ENCODE measurements at regions not wholly inside any gene's neighbourhood (a gene's known extent, or its start where the extent isn't known, plus 50 kb on each side); places are given as distances from the start of the nearest gene placed in this dataset.
"Not testable (repeated sequence)": the region's sequence is repeated elsewhere in the genome, so short reads cannot be mapped to it uniquely, and the experiment has no call there.

- H3K4me3 ChIP-seq (ENCODE audit: low read depth in 1 of 3, low read length in 3 of 3); H3K36me3 ChIP-seq (ENCODE audit: control insufficient read depth in 4 of 4, insufficient read depth in 3 of 4, low read depth in 1 of 4, low read length in 3 of 4); H3K4me1 ChIP-seq (ENCODE audit: control insufficient read depth in 4 of 4, insufficient read depth in 4 of 4, low read length in 3 of 4); H3K9me3 ChIP-seq (ENCODE audit: control insufficient read depth in 4 of 4, low read length in 3 of 4); H3K27me3 ChIP-seq (ENCODE audit: control insufficient read depth in 4 of 4, insufficient read depth in 4 of 4, low read length in 3 of 4); DNase-seq (ENCODE audit: low spot score); H3K9ac ChIP-seq (ENCODE audit: low read depth in 1 of 2, low read length in 2 of 2); H3K27ac ChIP-seq (ENCODE audit: low read depth in 1 of 2, low read length in 2 of 2): not testable (repeated sequence)
- 84% methylated on average over 1 of the region's 2 CpGs for WGBS
These were observed 150.6 kb upstream of the ANKRD20A1 start for GRCh38 chr9:67708109-67708508.

GRCh38 chr9:67711429-67711828, 147.3 kb upstream of the ANKRD20A1 start:
- H3K9me3 ChIP-seq (ENCODE audit: control insufficient read depth in 4 of 4, low read length in 3 of 4); H3K27me3 ChIP-seq (ENCODE audit: control insufficient read depth in 4 of 4, insufficient read depth in 4 of 4, low read length in 3 of 4); H3K9ac ChIP-seq (ENCODE audit: low read depth in 1 of 2, low read length in 2 of 2); H3K4me3 ChIP-seq (ENCODE audit: low read depth in 1 of 3, low read length in 3 of 3); H3K27ac ChIP-seq (ENCODE audit: low read depth in 1 of 2, low read length in 2 of 2); H3K36me3 ChIP-seq (ENCODE audit: control insufficient read depth in 4 of 4, insufficient read depth in 3 of 4, low read depth in 1 of 4, low read length in 3 of 4); DNase-seq (ENCODE audit: low spot score); H3K4me1 ChIP-seq (ENCODE audit: control insufficient read depth in 4 of 4, insufficient read depth in 4 of 4, low read length in 3 of 4): not testable (repeated sequence)
- WGBS = 14% methylated on average over 17 of the region's 32 CpGs

GRCh38 chr9:67711931-67712330, 146.8 kb upstream of the ANKRD20A1 start:
- not testable (repeated sequence) for H3K9ac ChIP-seq (ENCODE audit: low read depth in 1 of 2, low read length in 2 of 2); H3K4me1 ChIP-seq (ENCODE audit: control insufficient read depth in 4 of 4, insufficient read depth in 4 of 4, low read length in 3 of 4); H3K9me3 ChIP-seq (ENCODE audit: control insufficient read depth in 4 of 4, low read length in 3 of 4); H3K27me3 ChIP-seq (ENCODE audit: control insufficient read depth in 4 of 4, insufficient read depth in 4 of 4, low read length in 3 of 4); H3K4me3 ChIP-seq (ENCODE audit: low read depth in 1 of 3, low read length in 3 of 3); H3K27ac ChIP-seq (ENCODE audit: low read depth in 1 of 2, low read length in 2 of 2); H3K36me3 ChIP-seq (ENCODE audit: control insufficient read depth in 4 of 4, insufficient read depth in 3 of 4, low read depth in 1 of 4, low read length in 3 of 4)
- peak; percentile 4 for DNase-seq (ENCODE audit: low spot score)
- 67% methylated on average over 8 of the region's 10 CpGs for WGBS

GRCh38 chr9:67712956-67713355, 145.8 kb upstream of the ANKRD20A1 start:
- not testable (repeated sequence) for DNase-seq (ENCODE audit: low spot score); H3K27ac ChIP-seq (ENCODE audit: low read depth in 1 of 2, low read length in 2 of 2); H3K4me3 ChIP-seq (ENCODE audit: low read depth in 1 of 3, low read length in 3 of 3)

GRCh38 chr9:67717830-67718388, 140.8 kb upstream of the ANKRD20A1 start:
- not testable (repeated sequence) for H3K9me3 ChIP-seq (ENCODE audit: control insufficient read depth in 4 of 4, low read length in 3 of 4); H3K27me3 ChIP-seq (ENCODE audit: control insufficient read depth in 4 of 4, insufficient read depth in 4 of 4, low read length in 3 of 4); H3K4me3 ChIP-seq (ENCODE audit: low read depth in 1 of 3, low read length in 3 of 3); H3K36me3 ChIP-seq (ENCODE audit: control insufficient read depth in 4 of 4, insufficient read depth in 3 of 4, low read depth in 1 of 4, low read length in 3 of 4); DNase-seq (ENCODE audit: low spot score); H3K4me1 ChIP-seq (ENCODE audit: control insufficient read depth in 4 of 4, insufficient read depth in 4 of 4, low read length in 3 of 4); H3K9ac ChIP-seq (ENCODE audit: low read depth in 1 of 2, low read length in 2 of 2); H3K27ac ChIP-seq (ENCODE audit: low read depth in 1 of 2, low read length in 2 of 2)
- WGBS = 16% methylated on average over 10 of the region's 28 CpGs

More at GRCh38 chr9:67712956-67713355, 145.8 kb upstream of the ANKRD20A1 start:
- H3K9me3 ChIP-seq (ENCODE audit: control insufficient read depth in 4 of 4, low read length in 3 of 4); H3K36me3 ChIP-seq (ENCODE audit: control insufficient read depth in 4 of 4, insufficient read depth in 3 of 4, low read depth in 1 of 4, low read length in 3 of 4); H3K4me1 ChIP-seq (ENCODE audit: control insufficient read depth in 4 of 4, insufficient read depth in 4 of 4, low read length in 3 of 4); H3K9ac ChIP-seq (ENCODE audit: low read depth in 1 of 2, low read length in 2 of 2); H3K27me3 ChIP-seq (ENCODE audit: control insufficient read depth in 4 of 4, insufficient read depth in 4 of 4, low read length in 3 of 4): not testable (repeated sequence)
- WGBS = 54% methylated on average over 3 of the region's 9 CpGs

- H3K9ac ChIP-seq (ENCODE audit: low read depth in 1 of 2, low read length in 2 of 2) = not testable (repeated sequence)
These were observed 138.2 kb upstream of the ANKRD20A1 start for GRCh38 chr9:67720491-67720890.

GRCh38 chr9:67722460-67723090, 136.2 kb upstream of the ANKRD20A1 start:
- not testable (repeated sequence) for H3K4me1 ChIP-seq (ENCODE audit: control insufficient read depth in 4 of 4, insufficient read depth in 4 of 4, low read length in 3 of 4); H3K9me3 ChIP-seq (ENCODE audit: control insufficient read depth in 4 of 4, low read length in 3 of 4); H3K36me3 ChIP-seq (ENCODE audit: control insufficient read depth in 4 of 4, insufficient read depth in 3 of 4, low read depth in 1 of 4, low read length in 3 of 4); H3K27me3 ChIP-seq (ENCODE audit: control insufficient read depth in 4 of 4, insufficient read depth in 4 of 4, low read length in 3 of 4); H3K4me3 ChIP-seq (ENCODE audit: low read depth in 1 of 3, low read length in 3 of 3); H3K27ac ChIP-seq (ENCODE audit: low read depth in 1 of 2, low read length in 2 of 2); DNase-seq (ENCODE audit: low spot score); H3K9ac ChIP-seq (ENCODE audit: low read depth in 1 of 2, low read length in 2 of 2)
- whole genome bisulfite sequencing = no CpG with 5 or more reads among the region's 41 CpGs

More at GRCh38 chr9:67720491-67720890, 138.2 kb upstream of the ANKRD20A1 start:
- H3K4me1 ChIP-seq (ENCODE audit: control insufficient read depth in 4 of 4, insufficient read depth in 4 of 4, low read length in 3 of 4); H3K4me3 ChIP-seq (ENCODE audit: low read depth in 1 of 3, low read length in 3 of 3); H3K27ac ChIP-seq (ENCODE audit: low read depth in 1 of 2, low read length in 2 of 2); H3K27me3 ChIP-seq (ENCODE audit: control insufficient read depth in 4 of 4, insufficient read depth in 4 of 4, low read length in 3 of 4); H3K36me3 ChIP-seq (ENCODE audit: control insufficient read depth in 4 of 4, insufficient read depth in 3 of 4, low read depth in 1 of 4, low read length in 3 of 4); H3K9me3 ChIP-seq (ENCODE audit: control insufficient read depth in 4 of 4, low read length in 3 of 4): not testable (repeated sequence)
- WGBS = 68% methylated on average over 15 of the region's 16 CpGs
- peak; percentile 14 for DNase-seq (ENCODE audit: low spot score)

GRCh38 chr9:67723185-67723584, 135.5 kb upstream of the ANKRD20A1 start:
- not testable (repeated sequence) for H3K27me3 ChIP-seq (ENCODE audit: control insufficient read depth in 4 of 4, insufficient read depth in 4 of 4, low read length in 3 of 4); H3K4me3 ChIP-seq (ENCODE audit: low read depth in 1 of 3, low read length in 3 of 3); H3K36me3 ChIP-seq (ENCODE audit: control insufficient read depth in 4 of 4, insufficient read depth in 3 of 4, low read depth in 1 of 4, low read length in 3 of 4); DNase-seq (ENCODE audit: low spot score); H3K27ac ChIP-seq (ENCODE audit: low read depth in 1 of 2, low read length in 2 of 2); H3K9me3 ChIP-seq (ENCODE audit: control insufficient read depth in 4 of 4, low read length in 3 of 4); H3K4me1 ChIP-seq (ENCODE audit: control insufficient read depth in 4 of 4, insufficient read depth in 4 of 4, low read length in 3 of 4); H3K9ac ChIP-seq (ENCODE audit: low read depth in 1 of 2, low read length in 2 of 2)
- 5% methylated on average over 6 of the region's 15 CpGs for WGBS

Measured in liver (tissue), 6 donors.